PC-9 (cell line): ENCODE measurements at regions not wholly inside any gene's neighbourhood (a gene's known extent, or its start where the extent isn't known, plus 50 kb on each side); places are given as distances from the start of the nearest gene placed in this dataset.
"Not testable (repeated sequence)": the region's sequence is repeated elsewhere in the genome, so short reads cannot be mapped to it uniquely, and the experiment has no call there.

Experiments
- BruUV-seq: library from RNA; stranded (reverse); fragments of 400-500 nt; replicated peaks from 2 replicates; lab custom pipeline; 2021; lab: Mats Ljungman, UMichigan
- CTCF ChIA-PET: fragments of 300-600 bp; sonication (Branson Sonifier 250); formaldehyde crosslinking; loops from one replicate; lab custom pipeline; 2022; ENCODE audit warnings: antibody characterized with exemption; lab: Charles Lee
- POLR2A ChIA-PET: fragments of 300-600 bp; sonication (Branson Sonifier 250); formaldehyde crosslinking; loops from one replicate; lab custom pipeline; 2022; ENCODE audit warnings: antibody characterized with exemption; ENCODE audit not compliant: unreplicated experiment; lab: Charles Lee
- DNase-seq, 2 experiments: peaks; one replicate each; pipeline versions ENCODE4 v3.0.0 to v3.0.0-alpha.2; 2015 to 2022; ENCODE audit warnings: mixed read lengths in 1 of 2
- H2AFZ ChIP-seq: fragments of 200-600 bp; sonication (generic); 2 replicates; pipeline ENCODE4 v1.8.1; 2017; ENCODE audit warnings: antibody characterized with exemption
- H3F3A ChIP-seq: fragments of 200-600 bp; sonication (generic); 2 replicates; pipeline ENCODE4 v1.8.1; 2017; ENCODE audit warnings: antibody characterized with exemption, mild to moderate bottlenecking, low read depth; ENCODE audit not compliant: insufficient read depth
- H3K27ac ChIP-seq: fragments of 200-600 bp; sonication (generic); 2 replicates; pipeline ENCODE4 v1.6.1; 2016; ENCODE audit warnings: mixed run types
- H3K27me3 ChIP-seq: fragments of 200-600 bp; sonication (generic); 2 replicates; pipeline ENCODE4 v1.6.1; 2016; ENCODE audit warnings: low read depth, mixed run types; ENCODE audit not compliant: insufficient read depth
- H3K36me3 ChIP-seq: fragments of 200-600 bp; sonication (generic); 2 replicates; pipeline ENCODE4 v1.6.1; 2016; ENCODE audit warnings: low read depth, mixed run types
- H3K4me1 ChIP-seq: fragments of 200-600 bp; sonication (generic); replicated peaks from 2 replicates; pipeline ENCODE4 v1.6.1; 2016; ENCODE audit warnings: mixed run types; ENCODE audit not compliant: insufficient read depth
- H3K4me2 ChIP-seq: fragments of 200-600 bp; sonication (generic); 2 replicates; pipeline ENCODE4 v1.6.1; 2017; ENCODE audit warnings: mixed run types
- H3K4me3 ChIP-seq: fragments of 200-600 bp; sonication (generic); 2 replicates; pipeline ENCODE4 v1.6.1; 2016; ENCODE audit warnings: mixed run types
- H3K79me2 ChIP-seq: fragments of 200-600 bp; sonication (generic); 2 replicates; pipeline ENCODE4 v1.6.1; 2017; ENCODE audit warnings: low read depth, mixed run types
- H3K9me2 ChIP-seq: fragments of 200-600 bp; sonication (generic); 2 replicates; pipeline ENCODE4 v1.8.1; 2017; ENCODE audit warnings: mild to moderate bottlenecking; ENCODE audit not compliant: insufficient read depth
- H3K9me3 ChIP-seq: fragments of 200-600 bp; sonication (generic); 2 replicates; pipeline ENCODE4 v1.8.1; 2016; ENCODE audit warnings: low read depth; ENCODE audit not compliant: insufficient read depth
- H4K20me1 ChIP-seq: fragments of 200-600 bp; sonication (generic); 2 replicates; pipeline ENCODE4 v1.8.1; 2017; ENCODE audit not compliant: insufficient read depth
- EZH2 ChIP-seq: fragments of 200-600 bp; sonication (generic); IDR thresholded peaks from 2 replicates; pipeline ENCODE4 v1.8.0; 2017; ENCODE audit warnings: antibody characterized with exemption, low read depth
- intact Hi-C: fragments of 100-400 bp; cut with micrococcal nuclease; formaldehyde crosslinking; loops from one replicate; pipeline ENCODE4 v1.10.0; 2022; ENCODE audit not compliant: unreplicated experiment
- TF ChIP-seq, protein P1 (sequence below): fragments of 200-600 bp; sonication (generic); conservative IDR thresholded peaks from 2 replicates; pipeline ENCODE4 v1.6.1; 2017; ENCODE audit warnings: mixed run types, antibody characterized with exemption, mild to moderate bottlenecking, moderate library complexity

DNA sequence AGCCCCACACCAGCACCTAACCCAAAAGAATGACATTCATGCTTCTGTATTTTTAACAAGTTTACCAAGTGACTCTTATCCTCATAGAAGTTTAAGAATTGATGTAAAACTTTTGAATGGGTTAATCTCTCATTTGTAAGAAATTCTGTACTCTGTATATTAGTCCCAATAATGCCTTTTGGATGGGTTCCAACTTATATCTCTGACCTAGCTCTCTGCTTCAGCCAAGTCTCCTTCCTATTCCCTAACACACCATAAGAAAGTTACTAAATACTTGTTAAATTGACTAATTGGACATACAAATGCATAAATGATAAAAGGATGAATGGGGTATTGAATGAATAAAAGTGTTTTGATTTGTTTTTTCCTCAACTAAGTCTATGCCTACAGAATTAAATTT, 557.3 kb downstream of the TMTC2 start:
- no peaks in the 10 kb centered on the region for H3F3A ChIP-seq
- CTCF ChIA-PET, result no interaction called here
- POLR2A ChIA-PET, result no interaction called here
- no peak overlapping the region for H3K4me3 ChIP-seq
- no TSS peak for BruUV-seq
- no peaks in the 10 kb centered on the region for H3K9me3 ChIP-seq
- no peaks in the 10 kb centered on the region for H3K79me2 ChIP-seq
- no peak for DNase-seq
- no peak overlapping the region for H2AFZ ChIP-seq
- H3K27me3 ChIP-seq, result no peaks in the 10 kb centered on the region
- H3K9me2 ChIP-seq, result no peaks in the 10 kb centered on the region
- H4K20me1 ChIP-seq, result no peaks in the 10 kb centered on the region
- TF ChIP-seq, protein P1, sequence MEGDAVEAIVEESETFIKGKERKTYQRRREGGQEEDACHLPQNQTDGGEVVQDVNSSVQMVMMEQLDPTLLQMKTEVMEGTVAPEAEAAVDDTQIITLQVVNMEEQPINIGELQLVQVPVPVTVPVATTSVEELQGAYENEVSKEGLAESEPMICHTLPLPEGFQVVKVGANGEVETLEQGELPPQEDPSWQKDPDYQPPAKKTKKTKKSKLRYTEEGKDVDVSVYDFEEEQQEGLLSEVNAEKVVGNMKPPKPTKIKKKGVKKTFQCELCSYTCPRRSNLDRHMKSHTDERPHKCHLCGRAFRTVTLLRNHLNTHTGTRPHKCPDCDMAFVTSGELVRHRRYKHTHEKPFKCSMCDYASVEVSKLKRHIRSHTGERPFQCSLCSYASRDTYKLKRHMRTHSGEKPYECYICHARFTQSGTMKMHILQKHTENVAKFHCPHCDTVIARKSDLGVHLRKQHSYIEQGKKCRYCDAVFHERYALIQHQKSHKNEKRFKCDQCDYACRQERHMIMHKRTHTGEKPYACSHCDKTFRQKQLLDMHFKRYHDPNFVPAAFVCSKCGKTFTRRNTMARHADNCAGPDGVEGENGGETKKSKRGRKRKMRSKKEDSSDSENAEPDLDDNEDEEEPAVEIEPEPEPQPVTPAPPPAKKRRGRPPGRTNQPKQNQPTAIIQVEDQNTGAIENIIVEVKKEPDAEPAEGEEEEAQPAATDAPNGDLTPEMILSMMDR, result no peak
- TF ChIP-seq EZH2, result no peak
- no peak overlapping the region for H3K4me2 ChIP-seq
- no peaks in the 10 kb centered on the region for H3K36me3 ChIP-seq
- H3K27ac ChIP-seq, result no peak overlapping the region
- intact Hi-C loops, result no loop called here
- H3K4me1 ChIP-seq, result no peaks in the 10 kb centered on the region

DNA sequence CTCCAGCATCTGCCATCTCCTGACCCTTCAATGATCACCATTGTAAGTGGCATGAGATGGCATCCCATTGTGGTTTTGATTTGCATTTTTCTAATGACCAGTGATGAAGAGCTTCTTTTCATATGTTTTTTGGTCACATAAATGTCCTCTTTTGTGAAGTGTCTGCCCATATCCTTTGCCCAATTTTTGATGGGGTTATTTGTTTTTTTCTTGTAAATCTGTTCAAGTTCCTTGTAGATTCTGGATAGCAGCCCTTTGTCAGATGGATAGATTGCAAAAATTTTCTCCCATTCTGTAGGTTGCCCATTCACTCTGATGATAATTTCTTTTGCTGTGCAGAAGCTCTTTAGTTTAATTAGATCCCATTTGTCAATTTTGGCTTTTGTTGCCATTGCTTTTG, 547.3 kb downstream of the TMTC2 start:
- H3K4me3 ChIP-seq, H2AFZ ChIP-seq, H3K9me2 ChIP-seq, H3K36me3 ChIP-seq, H4K20me1 ChIP-seq, BruUV-seq, DNase-seq, intact Hi-C loops, H3K4me1 ChIP-seq, POLR2A ChIA-PET, H3K4me2 ChIP-seq, CTCF ChIA-PET, H3K79me2 ChIP-seq, H3K9me3 ChIP-seq, H3K27ac ChIP-seq, H3F3A ChIP-seq, H3K27me3 ChIP-seq: not testable (repeated sequence)

DNA sequence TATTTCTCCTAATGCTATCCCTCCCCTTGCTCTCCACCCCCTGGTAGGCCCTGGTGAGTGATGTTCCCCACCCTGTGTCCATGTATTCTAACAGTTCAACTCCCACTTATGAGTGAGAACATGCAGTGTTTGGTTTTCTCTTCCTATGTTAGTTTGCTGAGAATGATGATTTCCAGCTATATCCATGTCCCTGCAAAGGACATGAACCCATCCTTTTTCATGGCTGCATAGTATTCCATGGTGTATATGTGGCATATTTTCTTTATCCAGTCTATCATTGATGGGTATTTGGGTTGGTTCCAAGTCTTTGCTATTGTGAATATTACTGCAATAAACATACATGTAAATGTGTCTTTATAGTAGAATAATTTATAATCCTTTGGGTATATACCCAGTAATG, 540.3 kb downstream of the TMTC2 start:
- H3K4me2 ChIP-seq, H3K9me2 ChIP-seq, H3K36me3 ChIP-seq, POLR2A ChIA-PET, H3K27ac ChIP-seq, H3F3A ChIP-seq, H3K4me1 ChIP-seq, DNase-seq, H4K20me1 ChIP-seq, H2AFZ ChIP-seq, BruUV-seq, H3K79me2 ChIP-seq, CTCF ChIA-PET, H3K9me3 ChIP-seq, H3K27me3 ChIP-seq, intact Hi-C loops, H3K4me3 ChIP-seq: not testable (repeated sequence)

DNA sequence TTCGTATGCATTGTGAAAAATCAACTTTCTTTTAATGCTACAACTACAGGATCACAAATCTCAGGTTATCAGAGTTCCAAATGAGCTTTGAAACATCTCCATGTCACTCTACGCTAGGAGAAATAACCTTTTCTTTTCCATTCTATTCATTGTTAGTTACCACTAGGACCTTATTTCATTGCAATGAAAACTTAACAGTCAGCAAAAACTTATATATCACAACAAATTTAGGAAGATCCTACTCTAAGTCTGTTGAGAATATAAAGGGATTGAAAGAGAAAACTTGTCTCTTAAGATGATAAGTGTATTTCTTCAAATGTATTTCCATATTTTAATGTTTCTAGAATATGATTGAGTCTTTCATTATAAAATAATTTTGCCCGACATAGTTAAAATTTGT, 539.1 kb downstream of the TMTC2 start:
- Histone ChIP-seq H3F3A (no peaks in the 10 kb centered on the region), H3K36me3 (no peaks in the 10 kb centered on the region), H3K4me1 (no peaks in the 10 kb centered on the region), H3K9me3 (no peaks in the 10 kb centered on the region), H3K79me2 (no peaks in the 10 kb centered on the region), H2AFZ (no peak overlapping the region), H3K4me2 (no peak overlapping the region), H3K27me3 (no peaks in the 10 kb centered on the region), H3K4me3 (no peak overlapping the region), H3K27ac (no peak overlapping the region), H3K9me2 (no peaks in the 10 kb centered on the region), H4K20me1 (no peaks in the 10 kb centered on the region)
- POLR2A ChIA-PET, result no interaction called here
- intact Hi-C loops, result no loop called here
- TF ChIP-seq, protein P1, result no peak
- TF ChIP-seq EZH2, result no peak
- DNase-seq, result no peak
- no TSS peak for BruUV-seq
- CTCF ChIA-PET, result no interaction called here
